ENCODE measurements at regions not wholly inside any gene's neighbourhood (a gene's known extent, or its start where the extent isn't known, plus 50 kb on each side); places are given as distances from the start of the nearest gene placed in this dataset.
"Not testable (repeated sequence)": the region's sequence is repeated elsewhere in the genome, so short reads cannot be mapped to it uniquely, and the experiment has no call there.

DNA sequence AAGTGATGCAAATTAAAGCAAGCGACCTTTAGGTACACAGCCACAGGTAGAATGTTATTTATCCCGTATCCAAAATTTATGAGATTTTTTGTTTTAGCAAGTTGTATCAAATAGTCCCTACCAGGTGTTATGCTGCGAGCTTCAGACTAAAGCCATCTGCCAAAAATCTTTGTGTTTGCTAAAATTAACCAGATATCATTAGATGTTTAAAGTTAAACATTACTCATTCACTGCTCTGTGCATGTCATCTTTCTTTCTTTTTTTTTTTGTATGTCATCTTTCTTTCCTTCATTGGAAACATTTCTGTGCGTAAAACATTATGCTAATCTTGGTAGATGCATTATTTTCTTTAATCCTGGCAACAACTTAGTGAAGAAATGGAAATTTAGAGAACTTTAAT, 173.1 kb downstream of the FHIP1A start:
- TF ChIP-seq, protein P1, sequence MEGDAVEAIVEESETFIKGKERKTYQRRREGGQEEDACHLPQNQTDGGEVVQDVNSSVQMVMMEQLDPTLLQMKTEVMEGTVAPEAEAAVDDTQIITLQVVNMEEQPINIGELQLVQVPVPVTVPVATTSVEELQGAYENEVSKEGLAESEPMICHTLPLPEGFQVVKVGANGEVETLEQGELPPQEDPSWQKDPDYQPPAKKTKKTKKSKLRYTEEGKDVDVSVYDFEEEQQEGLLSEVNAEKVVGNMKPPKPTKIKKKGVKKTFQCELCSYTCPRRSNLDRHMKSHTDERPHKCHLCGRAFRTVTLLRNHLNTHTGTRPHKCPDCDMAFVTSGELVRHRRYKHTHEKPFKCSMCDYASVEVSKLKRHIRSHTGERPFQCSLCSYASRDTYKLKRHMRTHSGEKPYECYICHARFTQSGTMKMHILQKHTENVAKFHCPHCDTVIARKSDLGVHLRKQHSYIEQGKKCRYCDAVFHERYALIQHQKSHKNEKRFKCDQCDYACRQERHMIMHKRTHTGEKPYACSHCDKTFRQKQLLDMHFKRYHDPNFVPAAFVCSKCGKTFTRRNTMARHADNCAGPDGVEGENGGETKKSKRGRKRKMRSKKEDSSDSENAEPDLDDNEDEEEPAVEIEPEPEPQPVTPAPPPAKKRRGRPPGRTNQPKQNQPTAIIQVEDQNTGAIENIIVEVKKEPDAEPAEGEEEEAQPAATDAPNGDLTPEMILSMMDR (IDR thresholded peaks at IDR 0.05; ENCODE audit: insufficient read depth, missing control alignments), result no peak
- DNase-seq (ENCODE audit: insufficient read length, low spot score), result no peak
- no peak for FAIRE-seq

DNA sequence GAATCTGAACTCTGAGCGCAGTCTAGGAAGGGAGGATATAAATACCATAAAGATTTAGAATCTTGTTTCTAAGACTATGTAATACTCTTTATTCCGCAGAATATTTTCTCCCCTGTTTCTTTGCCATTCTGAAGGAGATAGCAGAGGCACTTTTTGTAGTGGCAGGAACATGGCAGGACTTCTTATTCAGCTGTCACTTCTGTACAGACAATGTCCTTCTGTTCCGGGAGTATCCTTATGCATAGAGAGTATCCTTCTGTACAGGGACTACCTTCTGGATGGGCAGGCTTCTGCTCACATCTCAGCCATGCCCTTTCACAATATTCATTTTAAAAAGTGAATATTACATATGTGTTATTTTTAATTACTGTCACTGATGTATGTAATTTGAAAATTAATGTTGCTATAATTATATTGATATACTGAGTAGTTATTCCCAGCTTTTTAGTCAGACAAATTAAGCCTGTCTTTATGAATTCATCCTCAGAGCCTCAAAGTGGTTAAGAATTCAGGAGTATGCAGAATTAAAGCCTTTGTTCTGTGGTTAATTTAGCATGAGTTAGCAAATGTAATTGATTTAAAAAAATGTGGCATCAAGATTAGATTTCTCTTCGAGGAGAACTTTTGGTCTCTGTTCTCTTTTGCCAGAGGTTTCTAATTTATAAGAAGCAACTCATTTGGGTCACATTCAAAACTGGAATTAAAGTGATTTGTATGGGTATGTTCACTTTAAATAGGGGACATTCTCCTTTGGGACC, 174.4 kb downstream of the FHIP1A start:
- FAIRE-seq, result no peak

GRCh38 chr4:151584101-151584500, 175.1 kb downstream of the FHIP1A start:
- FAIRE-seq, result no peak
- no peak for DNase-seq (ENCODE audit: insufficient read length, low spot score)
- TF ChIP-seq, protein P1 (IDR thresholded peaks at IDR 0.05; ENCODE audit: insufficient read depth, missing control alignments), result no peak

More for the DNA sequence above, 174.4 kb downstream of the FHIP1A start:
- DNase-seq (ENCODE audit: insufficient read length, low spot score), result no peak
- TF ChIP-seq, protein P1 (IDR thresholded peaks at IDR 0.05; ENCODE audit: insufficient read depth, missing control alignments), result no peak

- DNase-seq (ENCODE audit: insufficient read length, low spot score); FAIRE-seq: not testable (repeated sequence)
Observed at GRCh38 chr4:151595629-151596028, 165.2 kb downstream of the GATB start.

GRCh38 chr4:151597691-151598090, 163.1 kb downstream of the GATB start:
- not testable (repeated sequence) for DNase-seq (ENCODE audit: insufficient read length, low spot score); FAIRE-seq

- TF ChIP-seq, protein P1 (IDR thresholded peaks at IDR 0.05; ENCODE audit: insufficient read depth, missing control alignments), result no peak
- FAIRE-seq (no peak), DNase-seq (ENCODE audit: insufficient read length, low spot score) (no peak)
Observed at GRCh38 chr4:151599863-151600262, 160.9 kb downstream of the GATB start.

DNA sequence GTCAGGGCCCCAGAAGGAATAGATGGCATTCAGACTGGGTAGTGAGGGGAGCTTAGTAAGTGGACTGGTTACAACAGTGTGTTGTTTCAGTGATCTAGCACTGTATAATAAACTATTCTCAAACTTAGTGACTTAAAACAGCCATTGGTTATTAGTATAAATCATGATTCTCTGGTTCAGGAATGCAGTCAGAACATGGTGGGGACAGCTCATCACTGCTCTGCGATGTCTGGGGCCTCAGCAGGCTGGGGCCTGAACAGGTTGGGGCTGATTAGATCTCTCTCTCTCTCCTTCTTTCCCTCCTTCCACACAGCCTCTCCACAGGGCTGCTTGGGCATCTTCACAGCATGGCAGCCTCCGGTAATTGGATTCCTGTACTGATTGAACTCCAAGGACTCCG, 160.4 kb downstream of the GATB start:
- TF ChIP-seq, protein P1 (IDR thresholded peaks at IDR 0.05; ENCODE audit: insufficient read depth, missing control alignments), result no peak
- DNase-seq (ENCODE audit: insufficient read length, low spot score), result no peak
- FAIRE-seq, result no peak

DNA sequence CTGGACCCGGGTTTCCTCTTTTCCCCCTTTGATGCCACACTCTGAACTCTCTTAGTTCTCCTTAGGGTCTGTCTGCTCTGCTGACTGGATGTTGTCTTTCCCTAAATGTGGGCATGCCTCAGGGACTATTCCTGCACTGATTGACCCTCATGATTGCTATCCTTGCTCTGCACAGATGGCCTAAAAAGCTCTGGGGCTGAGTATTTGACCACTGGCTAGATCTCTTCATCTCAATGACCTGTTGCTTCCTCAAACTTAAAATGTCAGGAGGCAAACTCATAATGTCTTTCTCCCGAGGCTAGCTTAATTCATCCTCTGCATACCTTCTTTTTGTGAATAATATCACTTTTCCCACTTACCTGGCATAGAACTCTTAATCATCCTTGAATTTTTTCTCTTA, 157.4 kb downstream of the GATB start:
- FAIRE-seq (no peak), DNase-seq (ENCODE audit: insufficient read length, low spot score) (no peak)
- TF ChIP-seq, protein P1 (IDR thresholded peaks at IDR 0.05; ENCODE audit: insufficient read depth, missing control alignments), result no peak
